Mesodermal cell (in vitro differentiated cells): ENCODE measurements at regions not wholly inside any gene's neighbourhood (a gene's known extent, or its start where the extent isn't known, plus 50 kb on each side); places are given as distances from the start of the nearest gene placed in this dataset.

ENCODE experiments used
- H3K27ac ChIP-seq: 2 replicates; pipeline ENCODE4 v1.7.0; 2013; ENCODE audit warnings: mild to moderate bottlenecking, low read depth, low read length, moderate library complexity; ENCODE audit not compliant: severe bottlenecking
- H3K36me3 ChIP-seq: 2 replicates; pipeline ENCODE4 v1.7.1; 2013; ENCODE audit warnings: mild to moderate bottlenecking, low read length, moderate library complexity; ENCODE audit not compliant: control insufficient read depth, insufficient read depth
- H3K4me1 ChIP-seq: one replicate; pipeline ENCODE4 v1.7.1; 2013; ENCODE audit warnings: mild to moderate bottlenecking, low read length; ENCODE audit not compliant: insufficient read depth, control insufficient read depth, poor library complexity, severe bottlenecking
- H3K4me3 ChIP-seq: 2 replicates; pipeline ENCODE4 v1.7.0; 2013; ENCODE audit warnings: low read length, control low read depth, mild to moderate bottlenecking; ENCODE audit not compliant: insufficient read depth, poor library complexity, severe bottlenecking; ENCODE audit errors: extremely low read depth
- H3K9me3 ChIP-seq: 2 replicates; pipeline ENCODE4 v1.7.1; 2013; ENCODE audit warnings: mild to moderate bottlenecking, low read length, moderate library complexity; ENCODE audit not compliant: control insufficient read depth
- WGBS, 2 experiments: methylation state at CpG; one replicate each; pipeline ENCODE4 v1.1.5; 2013; ENCODE audit warnings: missing lambda C conversion rate in 2 of 2; ENCODE audit not compliant: insufficient coverage in 2 of 2; 5-methylcytosine and 5-hydroxymethylcytosine counted together

DNA sequence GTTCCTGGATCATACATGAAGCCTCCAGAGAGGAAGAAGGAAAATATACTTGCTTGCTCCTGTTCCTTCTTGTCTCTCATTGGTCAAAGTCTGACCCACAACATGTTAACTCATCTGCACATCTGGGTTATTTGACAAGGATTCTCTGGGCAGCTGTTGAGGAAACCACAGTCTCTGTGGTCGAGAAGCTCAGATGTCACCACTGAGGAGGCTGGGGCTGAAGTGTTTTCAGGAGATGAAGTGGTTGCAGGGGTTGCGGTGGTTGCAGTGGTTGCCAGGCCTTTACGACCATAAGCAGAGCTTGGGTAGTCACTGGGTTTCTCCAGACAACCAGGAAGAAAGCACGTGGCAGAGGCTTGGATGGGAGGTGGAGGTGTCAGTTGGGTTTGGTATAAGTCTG lies 265.0 kb upstream of the LRIG3 start:
- H3K4me3 ChIP-seq, result no peak overlapping the region
- WGBS, 2 experiments, result 72 to 97% methylated on average over 3 of the region's 4 CpGs
- no peaks in the 10 kb centered on the region for H3K9me3 ChIP-seq
- H3K36me3 ChIP-seq, result no peaks in the 10 kb centered on the region
- H3K27ac ChIP-seq, result no peak overlapping the region
- H3K4me1 ChIP-seq, result no peaks in the 10 kb centered on the region

DNA sequence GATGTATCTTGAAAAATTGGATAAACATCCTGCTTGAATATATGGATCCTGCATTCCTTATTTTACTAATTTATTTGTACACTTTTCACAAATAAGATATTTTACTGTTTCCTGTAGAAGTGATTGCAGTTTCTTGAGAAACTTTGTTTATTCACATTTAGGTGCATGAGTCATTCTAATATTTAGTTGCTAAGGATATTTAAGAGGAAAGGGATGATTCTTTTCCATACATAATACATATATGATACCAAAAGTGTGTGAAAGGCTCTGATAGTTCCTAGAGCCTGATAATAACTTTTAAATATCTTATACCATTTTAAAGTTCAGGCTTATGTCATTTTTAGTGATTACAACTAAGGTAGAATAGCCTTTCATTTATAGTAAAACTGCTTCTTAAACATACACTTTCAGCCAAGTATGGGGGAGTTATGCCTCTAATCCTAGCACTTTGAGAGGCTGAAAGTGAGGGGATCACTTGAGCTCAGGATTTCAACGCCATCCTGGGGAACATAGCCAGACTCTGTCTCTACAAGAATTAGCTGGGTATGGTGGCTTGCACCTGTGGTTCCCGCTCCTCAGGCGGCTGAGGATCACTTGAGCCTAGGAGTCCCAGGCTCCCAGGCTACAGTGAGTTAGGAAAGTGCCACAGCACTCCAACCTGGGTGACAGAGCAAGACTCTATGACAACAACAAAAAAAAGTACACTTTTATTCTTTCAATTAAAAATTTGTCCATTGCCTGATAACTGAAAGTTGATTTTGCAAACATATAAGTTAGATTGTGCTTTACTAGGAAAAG lies 262.6 kb upstream of the LRIG3 start:
- no peak overlapping the region for H3K27ac ChIP-seq
- H3K4me1 ChIP-seq, result no peaks in the 10 kb centered on the region
- no peak overlapping the region for H3K4me3 ChIP-seq
- no peaks in the 10 kb centered on the region for H3K9me3 ChIP-seq
- 83 to 92% methylated on average over 1 to 3 of the region's 3 CpGs for WGBS, 2 experiments
- H3K36me3 ChIP-seq, result no peaks in the 10 kb centered on the region

DNA sequence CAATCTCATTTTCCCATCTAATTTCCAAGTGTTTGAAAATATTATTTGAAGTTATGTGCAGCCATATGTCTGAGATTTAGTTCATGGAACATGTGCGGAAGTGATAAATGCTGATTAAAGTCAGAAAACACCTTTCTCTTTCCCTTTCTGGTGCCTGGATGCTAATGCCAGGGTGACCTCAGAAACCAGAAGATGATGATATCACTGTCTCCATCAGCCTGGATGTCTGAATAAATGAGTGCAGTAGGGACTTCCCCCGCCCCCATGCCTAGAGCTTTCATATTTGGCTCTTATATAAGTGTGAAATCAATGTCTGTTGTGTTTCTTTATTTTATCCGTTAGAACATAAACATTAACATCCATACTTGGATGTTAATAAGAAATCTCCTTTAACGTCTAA lies 261.9 kb upstream of the LRIG3 start:
- no peak overlapping the region for H3K27ac ChIP-seq

DNA sequence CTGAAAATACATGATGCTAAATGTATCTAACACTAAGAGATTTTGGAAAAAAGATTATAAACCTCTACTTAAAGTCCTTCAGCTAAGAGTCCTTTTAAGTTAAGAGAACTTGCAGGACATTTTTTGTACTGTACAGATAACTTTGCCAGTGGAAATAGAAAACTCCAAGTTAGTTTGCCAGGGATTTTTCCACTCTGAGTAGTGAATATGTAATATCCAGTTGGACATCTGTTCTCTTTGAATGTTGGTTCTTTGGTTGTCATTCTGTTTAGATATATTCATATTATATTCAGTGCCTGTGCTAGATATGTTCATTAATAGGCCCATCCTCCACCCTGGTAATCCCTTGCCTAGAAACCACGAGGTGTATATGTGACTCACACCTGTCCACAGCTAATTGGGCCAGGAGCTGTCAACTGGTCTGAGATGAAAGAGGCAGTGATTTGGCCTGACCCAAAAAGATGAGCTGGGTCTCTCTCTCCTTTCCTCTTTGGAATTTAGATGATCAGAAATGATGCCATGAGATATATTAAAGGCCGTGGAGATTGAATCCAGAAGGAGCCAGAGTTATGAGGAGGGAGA lies 261.0 kb upstream of the LRIG3 start:
- no peak overlapping the region for H3K27ac ChIP-seq
- no peaks in the 10 kb centered on the region for H3K36me3 ChIP-seq
- no peak overlapping the region for H3K4me3 ChIP-seq
- H3K9me3 ChIP-seq, result no peaks in the 10 kb centered on the region
- no peaks in the 10 kb centered on the region for H3K4me1 ChIP-seq
- 82 to 83% methylated on average over 1 of the region's 2 CpGs for WGBS, 2 experiments

More for the DNA sequence above, 261.9 kb upstream of the LRIG3 start:
- no peaks in the 10 kb centered on the region for H3K4me1 ChIP-seq
- WGBS, 2 experiments, result 100% methylated on average over 1 of the region's 4 CpGs; no CpG with 5 or more reads in 1 of the 2 experiments
- H3K4me3 ChIP-seq, result no peak overlapping the region
- H3K9me3 ChIP-seq, result no peaks in the 10 kb centered on the region
- H3K36me3 ChIP-seq, result no peaks in the 10 kb centered on the region

DNA sequence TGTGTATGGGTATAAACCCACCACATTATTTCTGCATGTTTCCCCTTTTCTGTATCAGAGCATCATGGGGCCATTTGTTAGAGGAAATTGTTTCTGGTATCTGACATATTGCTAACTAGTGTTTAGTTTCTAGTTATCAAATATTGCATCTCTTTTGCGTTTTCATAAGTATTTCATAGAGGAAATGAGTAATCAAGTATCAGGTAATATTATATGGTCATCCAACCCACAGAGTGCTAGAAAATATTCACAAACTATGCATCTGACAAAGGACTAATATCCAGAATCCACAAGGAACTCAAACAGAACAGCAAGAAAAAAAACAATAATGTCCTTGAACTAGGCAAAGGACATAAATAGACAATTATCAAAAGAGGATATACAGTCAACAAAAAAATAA lies 258.9 kb upstream of the LRIG3 start:
- H3K4me1 ChIP-seq, result no peaks in the 10 kb centered on the region
- no peaks in the 10 kb centered on the region for H3K9me3 ChIP-seq
- no peaks in the 10 kb centered on the region for H3K36me3 ChIP-seq
- no CpG with 5 or more reads among the region's 1 CpG for WGBS, 2 experiments
- no peak overlapping the region for H3K27ac ChIP-seq
- no peak overlapping the region for H3K4me3 ChIP-seq

DNA sequence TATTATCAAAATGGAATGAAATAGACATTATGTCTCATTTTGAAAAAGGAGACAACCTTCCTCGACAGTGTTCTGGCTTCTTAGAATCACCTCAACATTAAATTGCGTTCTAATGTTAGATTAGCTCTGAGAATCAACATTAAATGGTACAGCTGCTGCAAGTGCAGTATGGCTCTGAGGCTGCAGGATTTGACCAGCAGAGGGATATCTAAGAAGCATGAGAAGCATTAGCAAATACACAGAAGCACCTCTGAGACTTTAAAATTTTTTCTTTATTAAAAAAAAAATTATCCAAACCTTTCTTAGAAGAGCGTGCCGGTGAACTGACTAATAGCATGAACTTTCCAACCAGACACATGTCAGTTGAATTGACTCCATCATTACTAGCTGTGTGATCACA lies 253.4 kb upstream of the LRIG3 start:
- no peaks in the 10 kb centered on the region for H3K4me1 ChIP-seq
- no peaks in the 10 kb centered on the region for H3K36me3 ChIP-seq
- no peak overlapping the region for H3K4me3 ChIP-seq
- H3K9me3 ChIP-seq, result no peaks in the 10 kb centered on the region
- WGBS, 2 experiments, result 93 to 100% methylated on average over 2 of the region's 4 CpGs
- H3K27ac ChIP-seq, result no peak overlapping the region

DNA sequence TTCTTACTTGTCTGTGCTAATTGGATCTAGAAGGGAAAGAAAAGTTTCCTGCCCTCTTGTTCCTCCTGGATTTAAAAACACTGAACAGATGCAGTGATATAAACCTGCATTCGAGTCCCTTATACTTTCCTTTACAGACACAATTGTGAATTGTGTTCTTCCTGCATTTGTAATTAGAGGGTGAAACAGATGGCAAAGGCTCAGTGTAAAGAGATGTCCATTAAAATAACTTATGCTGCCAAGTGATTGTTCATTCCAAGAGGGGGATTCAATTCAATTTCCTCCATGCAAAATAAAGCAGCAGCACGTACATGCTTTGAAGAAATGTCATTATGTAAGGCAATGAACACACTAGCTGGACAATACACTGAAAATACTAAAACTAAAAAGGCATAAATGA lies 248.3 kb upstream of the LRIG3 start:
- Histone ChIP-seq H3K27ac (no peak overlapping the region), H3K36me3 (no peaks in the 10 kb centered on the region), H3K4me1 (no peaks in the 10 kb centered on the region), H3K4me3 (no peak overlapping the region), H3K9me3 (no peaks in the 10 kb centered on the region)
- no CpG with 5 or more reads among the region's 2 CpGs for WGBS, 2 experiments

DNA sequence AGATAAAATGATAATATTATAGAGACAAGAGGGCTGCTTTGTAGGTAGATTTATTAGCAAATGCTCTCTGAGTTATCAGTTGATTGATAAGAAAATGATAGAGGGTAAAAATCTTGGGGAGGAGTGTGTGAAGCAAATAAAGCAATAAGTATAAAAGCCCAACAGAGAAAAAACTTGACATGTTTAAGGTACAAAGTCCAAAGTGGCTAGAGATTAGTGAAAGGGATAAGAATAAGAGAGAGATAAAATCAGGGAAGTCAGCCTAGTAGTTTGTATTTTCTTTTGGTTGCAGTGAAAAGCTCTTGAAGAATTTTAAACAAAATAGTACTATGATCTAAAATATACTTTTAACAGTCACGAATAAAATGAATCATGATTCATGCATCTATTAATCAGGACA lies 246.2 kb upstream of the LRIG3 start:
- Histone ChIP-seq H3K9me3 (no peaks in the 10 kb centered on the region), H3K27ac (no peak overlapping the region), H3K36me3 (no peaks in the 10 kb centered on the region), H3K4me3 (no peak overlapping the region), H3K4me1 (no peaks in the 10 kb centered on the region)
- no CpG with 5 or more reads among the region's 1 CpG for WGBS, 2 experiments

DNA sequence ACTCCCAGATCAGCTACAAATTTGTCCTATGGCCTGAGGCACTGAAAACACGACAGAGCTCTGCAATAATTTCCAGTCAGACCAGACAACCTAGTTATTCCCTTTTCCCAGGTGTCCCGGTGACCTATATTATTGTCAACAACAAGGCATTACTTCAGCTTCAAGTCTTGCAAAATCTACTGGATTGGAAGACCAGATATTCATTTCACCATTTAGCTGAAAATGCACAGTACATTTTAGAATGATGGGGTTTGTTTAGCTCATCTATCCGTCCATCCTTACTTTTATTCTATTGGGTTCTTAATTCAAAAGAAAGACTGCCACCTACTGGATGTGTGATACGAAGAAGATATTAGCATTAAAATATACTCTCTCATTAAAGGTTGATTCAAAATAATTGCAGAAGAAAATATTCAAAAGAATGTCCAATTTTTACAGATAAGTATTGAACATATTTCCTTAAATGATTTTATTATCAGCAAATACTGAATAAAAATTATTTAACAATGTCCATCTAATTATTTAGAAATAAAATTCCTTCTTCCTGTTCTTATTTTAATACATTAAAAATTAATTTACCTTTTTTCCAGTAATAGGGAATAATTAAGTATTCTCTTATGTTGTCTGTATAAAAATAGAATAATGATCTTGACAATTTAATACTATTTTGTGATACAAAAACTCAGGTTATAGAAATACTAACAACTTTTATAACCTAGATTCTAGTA lies 244.9 kb upstream of the LRIG3 start:
- H3K4me3 ChIP-seq, result no peak overlapping the region
- H3K4me1 ChIP-seq, result no peaks in the 10 kb centered on the region
- H3K9me3 ChIP-seq, result no peaks in the 10 kb centered on the region
- no peak overlapping the region for H3K27ac ChIP-seq
- no peaks in the 10 kb centered on the region for H3K36me3 ChIP-seq
- 82 to 84% methylated on average over 2 of the region's 4 CpGs for WGBS, 2 experiments

DNA sequence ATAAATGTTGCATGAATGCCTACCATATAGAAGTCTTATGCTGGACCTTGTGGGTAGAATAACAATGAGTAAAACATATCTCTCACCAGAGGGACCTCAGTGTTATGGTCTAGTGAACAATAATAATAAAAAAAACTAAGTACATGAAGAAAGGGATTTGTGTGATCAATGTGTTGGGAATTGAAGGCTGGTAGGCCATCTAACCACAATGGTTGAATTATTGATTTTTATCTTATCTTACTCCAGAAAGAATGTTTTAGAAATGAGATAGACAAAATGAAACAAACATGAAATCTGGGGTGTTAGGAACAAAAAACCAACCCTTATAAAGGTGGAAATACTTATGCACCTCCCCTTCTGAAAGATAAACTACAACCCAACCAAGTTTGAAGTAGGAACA lies 243.9 kb upstream of the LRIG3 start:
- Histone ChIP-seq H3K4me1 (no peaks in the 10 kb centered on the region), H3K36me3 (no peaks in the 10 kb centered on the region), H3K4me3 (no peak overlapping the region), H3K9me3 (no peaks in the 10 kb centered on the region), H3K27ac (no peak overlapping the region)

DNA sequence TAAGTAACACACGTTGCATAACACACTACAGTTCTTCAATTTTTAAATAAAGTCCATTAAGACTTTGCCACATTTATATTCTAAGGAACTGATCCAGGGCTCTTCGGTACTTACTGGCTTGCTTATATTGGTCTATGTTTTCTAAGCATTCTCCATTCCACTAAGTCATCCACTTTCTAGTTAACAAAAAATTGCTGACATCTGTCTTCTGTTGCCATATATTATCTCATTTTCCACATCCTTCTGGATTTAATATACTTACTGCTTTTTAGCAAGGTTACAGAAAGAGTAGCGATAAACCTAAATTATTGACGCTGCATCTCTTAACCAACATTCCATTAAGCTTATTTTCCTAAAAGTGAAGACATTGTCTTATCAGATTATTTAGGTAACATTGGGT lies 238.4 kb upstream of the LRIG3 start:
- Histone ChIP-seq H3K27ac (no peak overlapping the region), H3K36me3 (no peaks in the 10 kb centered on the region), H3K4me1 (no peaks in the 10 kb centered on the region), H3K9me3 (peaks cover 4% of the 10 kb centered on the region), H3K4me3 (no peak overlapping the region)
- 87 to 94% methylated on average over 2 to 3 of the region's 4 CpGs for WGBS, 2 experiments
